ENCODE measurements at regions not wholly inside any gene's neighbourhood (a gene's known extent, or its start where the extent isn't known, plus 50 kb on each side); places are given as distances from the start of the nearest gene placed in this dataset.

DNA sequence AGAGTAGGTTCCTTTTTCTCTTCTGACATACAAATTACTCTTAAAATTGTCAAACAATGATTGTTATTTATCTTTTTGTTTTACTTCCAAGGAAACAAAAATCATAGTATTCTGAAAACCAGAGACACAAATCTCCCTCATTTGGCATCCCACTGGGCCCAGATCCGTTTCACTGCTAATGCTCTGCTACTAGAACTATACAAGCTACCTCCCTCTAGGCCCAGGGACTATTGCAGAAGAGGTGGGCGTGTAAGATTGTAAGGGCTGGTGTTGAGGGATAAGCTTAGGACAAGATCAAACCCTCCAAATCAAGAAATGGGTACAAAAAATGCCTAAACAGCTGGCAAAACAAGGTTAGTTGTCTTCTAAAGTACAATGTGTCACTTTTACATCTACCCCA is 928.9 kb upstream of the CDH10 start:
- Histone ChIP-seq H3K4me3 (ENCODE audit: low read length) (no peak overlapping the region), H3K9me2 (replicated peaks; ENCODE audit: control insufficient read depth, low read length) (no peaks in the 10 kb centered on the region), H3K79me2 (ENCODE audit: control insufficient read depth, low read length) (no peaks in the 10 kb centered on the region), H3K4me1 (ENCODE audit: control insufficient read depth, low read length) (no peaks in the 10 kb centered on the region), H3K27me3 (ENCODE audit: control insufficient read depth, low read length) (no peaks in the 10 kb centered on the region), H4K20me1 (ENCODE audit: control insufficient read depth, insufficient read depth, low read depth, low read length) (no peaks in the 10 kb centered on the region), H3K4me2 (ENCODE audit: low read length) (no peak overlapping the region), H3F3A (ENCODE audit: control insufficient read depth, insufficient read depth) (no peaks in the 10 kb centered on the region), H3K27ac (ENCODE audit: low read depth, low read length) (no peak overlapping the region), H3K36me3 (ENCODE audit: control insufficient read depth, low read length) (no peaks in the 10 kb centered on the region), H3K9me3 (ENCODE audit: control insufficient read depth, insufficient read depth, low read length) (peaks cover 9% of the 10 kb centered on the region; the same call in 1 of the 2 replicates)
- TF ChIP-seq CTCF (IDR thresholded peaks at IDR 0.05; ENCODE audit: low read depth, low read length, poor library complexity, severe bottlenecking): no peak
- TF ChIP-seq EZH2phosphoT487 (IDR thresholded peaks at IDR 0.05; ENCODE audit: borderline replicate concordance, low read length): no peak

- no peaks in the 10 kb centered on the region for H3K27me3 ChIP-seq (ENCODE audit: control insufficient read depth, low read length)
- H3K9me2 ChIP-seq (replicated peaks; ENCODE audit: control insufficient read depth, low read length): no peaks in the 10 kb centered on the region
- no peaks in the 10 kb centered on the region for H3K36me3 ChIP-seq (ENCODE audit: control insufficient read depth, low read length)
- no peaks in the 10 kb centered on the region for H3K4me1 ChIP-seq (ENCODE audit: control insufficient read depth, low read length)
- no peak overlapping the region for H3K4me2 ChIP-seq (ENCODE audit: low read length)
- H3F3A ChIP-seq (ENCODE audit: control insufficient read depth, insufficient read depth): no peaks in the 10 kb centered on the region
- no peak overlapping the region for H3K4me3 ChIP-seq (ENCODE audit: low read length)
- H3K9me3 ChIP-seq (ENCODE audit: control insufficient read depth, insufficient read depth, low read length): peaks cover 6% of the 10 kb centered on the region; the same call in 1 of the 2 replicates
- H4K20me1 ChIP-seq (ENCODE audit: control insufficient read depth, insufficient read depth, low read depth, low read length): no peaks in the 10 kb centered on the region
- no peak overlapping the region for H3K27ac ChIP-seq (ENCODE audit: low read depth, low read length)
- no peak for TF ChIP-seq EZH2phosphoT487 (IDR thresholded peaks at IDR 0.05; ENCODE audit: borderline replicate concordance, low read length)
- no peak for TF ChIP-seq CTCF (IDR thresholded peaks at IDR 0.05; ENCODE audit: low read depth, low read length, poor library complexity, severe bottlenecking)
- no peaks in the 10 kb centered on the region for H3K79me2 ChIP-seq (ENCODE audit: control insufficient read depth, low read length)
Measured at GRCh38 chr5:25570067-25570583, 925.3 kb upstream of the CDH10 start.

GRCh38 chr5:25568989-25569625 is 924.3 kb upstream of the CDH10 start:
- H3K4me3 ChIP-seq (ENCODE audit: low read length): no peak overlapping the region
- no peaks in the 10 kb centered on the region for H3K27me3 ChIP-seq (ENCODE audit: control insufficient read depth, low read length)
- no peak for TF ChIP-seq CTCF (IDR thresholded peaks at IDR 0.05; ENCODE audit: low read depth, low read length, poor library complexity, severe bottlenecking)
- no peak for TF ChIP-seq EZH2phosphoT487 (IDR thresholded peaks at IDR 0.05; ENCODE audit: borderline replicate concordance, low read length)
- no peaks in the 10 kb centered on the region for H3F3A ChIP-seq (ENCODE audit: control insufficient read depth, insufficient read depth)
- H3K27ac ChIP-seq (ENCODE audit: low read depth, low read length): no peak overlapping the region
- no peak overlapping the region for H3K4me2 ChIP-seq (ENCODE audit: low read length)
- peaks cover 6% of the 10 kb centered on the region; the same call in 1 of the 2 replicates for H3K9me3 ChIP-seq (ENCODE audit: control insufficient read depth, insufficient read depth, low read length)
- H3K79me2 ChIP-seq (ENCODE audit: control insufficient read depth, low read length): no peaks in the 10 kb centered on the region
- H4K20me1 ChIP-seq (ENCODE audit: control insufficient read depth, insufficient read depth, low read depth, low read length): no peaks in the 10 kb centered on the region
- no peaks in the 10 kb centered on the region for H3K4me1 ChIP-seq (ENCODE audit: control insufficient read depth, low read length)
- no peaks in the 10 kb centered on the region for H3K36me3 ChIP-seq (ENCODE audit: control insufficient read depth, low read length)
- no peaks in the 10 kb centered on the region for H3K9me2 ChIP-seq (replicated peaks; ENCODE audit: control insufficient read depth, low read length)

All from DOHH2 (cell line).